Stimulated activated CD8-positive, alpha-beta memory T cell treated with anti-CD3 and anti-CD28 coated beads, Interleukin-12 subunit alpha, Interleukin-12 subunit beta, amount 100 ng/mL, for 4 hours (primary cell): ENCODE measurements at regions not wholly inside any gene's neighbourhood (a gene's known extent, or its start where the extent isn't known, plus 50 kb on each side); places are given as distances from the start of the nearest gene placed in this dataset.

Experiments
- DNase-seq: peaks from one replicate; pipeline ENCODE4 v3.0.0-alpha.2; 2020; ENCODE audit warnings: low read depth

- DNase-seq: no peak
Observed at GRCh38 chr20:52921340-52921739, 50.8 kb upstream of the TSHZ2 start.

DNA sequence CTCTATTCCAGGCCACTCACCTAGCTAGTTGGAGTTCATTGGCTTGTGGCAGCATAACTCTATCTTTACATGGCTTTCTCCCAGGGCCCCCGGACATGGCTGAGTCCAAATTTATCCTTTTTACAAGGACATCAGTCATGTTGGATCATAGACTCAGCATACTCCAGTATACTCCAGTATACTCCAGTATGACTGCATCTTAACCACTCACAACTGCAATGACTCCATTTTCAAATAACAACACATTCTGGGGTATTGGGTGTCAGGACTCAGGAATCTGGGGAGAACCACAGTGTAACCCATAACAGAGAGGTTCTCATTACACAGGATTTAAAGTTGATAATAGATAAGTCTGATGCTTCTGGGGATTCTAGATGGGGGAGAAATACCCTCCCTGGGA lies 53.8 kb upstream of the TSHZ2 start:
- no peak for DNase-seq

DNA sequence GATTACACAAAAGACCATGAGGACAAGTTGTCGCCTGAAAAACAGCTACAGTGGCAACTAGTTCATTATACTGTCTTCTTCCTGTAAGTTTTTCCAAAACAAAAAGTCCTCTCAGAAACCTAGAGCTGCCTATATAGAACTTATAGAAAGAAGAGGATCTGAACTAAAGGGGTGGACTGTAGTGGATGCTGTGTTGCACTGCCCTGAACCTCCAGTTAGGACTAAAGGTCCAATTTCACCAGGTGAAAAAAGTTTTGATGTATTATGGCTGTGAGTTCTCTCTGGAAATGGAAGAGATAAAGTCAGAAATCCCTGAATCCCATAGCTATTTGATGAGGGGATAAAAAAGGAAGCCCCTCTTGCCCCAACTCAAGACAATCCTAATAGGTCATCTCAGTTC lies 56.6 kb upstream of the TSHZ2 start:
- no peak for DNase-seq

DNA sequence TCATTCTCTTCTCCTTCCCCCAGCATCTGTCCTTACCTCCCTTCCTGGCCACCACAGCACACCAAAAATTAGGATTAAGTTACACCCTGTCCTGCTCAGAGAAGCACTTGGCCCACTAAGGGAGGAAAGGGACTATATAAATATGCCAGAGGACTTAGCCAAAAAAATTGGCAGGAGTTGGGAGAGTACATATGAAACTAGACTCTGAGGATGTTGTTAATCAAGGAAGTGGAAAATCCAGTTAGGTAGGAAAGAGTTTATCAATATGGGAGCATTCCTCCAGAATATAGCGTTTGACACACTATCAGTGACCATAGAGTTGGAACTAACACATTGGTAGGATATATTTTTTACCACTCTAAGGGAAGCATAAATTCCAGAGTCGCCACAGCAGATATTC lies 57.3 kb upstream of the TSHZ2 start:
- no peak for DNase-seq

DNA sequence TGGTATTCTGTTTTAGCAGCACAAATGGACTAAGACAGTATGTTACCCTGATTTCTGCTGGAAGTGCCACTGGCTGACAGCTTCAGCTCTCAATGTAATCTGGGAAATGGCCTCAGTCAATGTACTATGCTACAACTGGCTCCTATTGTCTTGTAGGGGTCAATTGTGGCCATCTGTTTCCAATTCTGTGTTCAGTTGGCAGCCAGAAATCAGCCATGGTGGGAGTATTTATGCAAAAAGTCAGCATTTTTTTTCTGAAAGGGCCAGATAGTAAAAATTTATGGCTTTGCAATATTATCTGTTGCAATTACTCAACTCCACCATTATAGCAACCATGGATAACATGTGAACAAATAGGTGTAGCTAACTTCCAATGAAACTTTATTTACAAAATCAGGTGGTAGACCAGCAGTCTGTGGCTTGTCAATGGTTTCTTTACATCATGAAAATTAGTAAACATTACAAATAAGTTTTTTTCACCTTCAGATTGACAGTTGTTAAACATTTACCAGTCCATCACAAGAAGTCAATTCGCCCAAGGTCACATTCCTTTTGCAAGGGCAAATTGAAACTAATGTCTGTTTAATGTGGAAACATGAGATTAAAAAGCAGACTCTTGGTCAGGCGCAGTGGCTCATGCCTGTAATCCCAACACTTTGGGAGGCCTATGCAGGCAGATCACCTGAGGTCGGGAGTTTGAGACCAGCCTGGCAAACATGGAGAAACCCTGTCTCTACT lies 58.3 kb upstream of the TSHZ2 start:
- DNase-seq: no peak

- DNase-seq: no peak
Observed at GRCh38 chr20:52905241-52905994, 66.7 kb upstream of the TSHZ2 start.

DNA sequence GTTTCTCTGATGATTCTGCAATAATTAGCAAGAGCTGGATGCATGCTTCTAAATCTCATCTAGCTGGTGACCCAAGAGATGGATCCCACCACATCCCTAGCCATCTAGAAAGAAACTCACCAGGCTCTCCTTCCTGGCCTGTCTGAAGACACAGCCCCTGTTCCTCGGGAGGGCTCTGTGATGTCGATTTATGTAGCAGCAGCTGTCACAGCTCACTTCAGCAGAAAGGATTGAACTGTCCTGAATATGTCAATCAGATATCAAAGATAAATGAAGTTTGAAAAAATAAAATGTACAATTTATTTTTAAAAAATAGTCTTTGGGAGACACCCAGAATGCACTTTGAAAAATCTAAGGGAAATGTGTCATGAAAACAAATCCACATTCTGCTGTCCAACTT lies 67.3 kb upstream of the TSHZ2 start:
- DNase-seq: no peak

DNA sequence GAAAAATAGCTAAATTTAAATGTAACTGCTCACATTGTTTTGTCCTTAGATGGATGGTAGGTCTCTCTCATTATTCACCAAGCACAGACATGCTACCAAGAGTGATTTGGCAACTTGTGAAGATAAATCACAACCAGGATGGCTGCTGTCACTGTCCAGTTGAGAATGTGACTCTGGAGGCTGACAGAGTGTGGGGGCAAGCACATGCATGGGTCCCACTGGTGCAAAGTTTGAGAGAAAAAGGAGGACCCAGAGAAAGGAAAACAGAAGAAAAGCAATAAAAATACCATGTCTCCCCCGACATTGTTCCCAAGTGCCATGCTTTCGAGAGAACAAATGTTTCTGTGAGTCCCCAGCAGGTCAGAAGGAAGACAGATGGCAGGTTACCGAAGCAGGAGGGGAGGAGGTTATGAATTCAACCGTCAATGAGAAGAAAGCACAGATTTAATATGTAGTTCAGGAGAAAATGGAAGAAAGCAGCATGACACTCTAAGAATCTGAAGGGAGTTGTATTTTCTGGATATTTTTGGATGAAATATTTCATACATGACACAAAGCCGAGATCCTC lies 73.0 kb upstream of the TSHZ2 start:
- no peak for DNase-seq

DNA sequence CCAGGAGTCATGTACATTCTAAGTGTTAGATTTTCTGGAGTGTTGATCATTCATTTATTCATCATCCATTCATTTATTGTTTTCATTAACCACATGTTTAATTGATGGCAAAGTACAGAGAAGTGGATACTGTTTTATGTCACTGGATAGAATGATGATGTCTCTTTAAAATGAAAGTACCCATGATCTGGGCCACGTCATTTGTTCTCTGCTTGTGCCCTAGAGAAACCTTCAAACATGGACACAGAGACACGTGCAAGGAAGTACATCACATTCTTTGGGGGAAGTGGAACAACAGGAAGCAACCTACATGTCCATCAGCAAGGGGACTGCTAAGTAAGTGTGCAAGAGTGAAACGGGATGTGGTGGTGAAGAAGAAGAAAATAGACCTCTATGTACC lies 75.8 kb upstream of the TSHZ2 start:
- DNase-seq: no peak

- DNase-seq: no peak
Observed at GRCh38 chr20:52895701-52896100, 76.5 kb upstream of the TSHZ2 start.

- no peak for DNase-seq
Observed at GRCh38 chr20:52895235-52895634, 76.9 kb upstream of the TSHZ2 start.

DNA sequence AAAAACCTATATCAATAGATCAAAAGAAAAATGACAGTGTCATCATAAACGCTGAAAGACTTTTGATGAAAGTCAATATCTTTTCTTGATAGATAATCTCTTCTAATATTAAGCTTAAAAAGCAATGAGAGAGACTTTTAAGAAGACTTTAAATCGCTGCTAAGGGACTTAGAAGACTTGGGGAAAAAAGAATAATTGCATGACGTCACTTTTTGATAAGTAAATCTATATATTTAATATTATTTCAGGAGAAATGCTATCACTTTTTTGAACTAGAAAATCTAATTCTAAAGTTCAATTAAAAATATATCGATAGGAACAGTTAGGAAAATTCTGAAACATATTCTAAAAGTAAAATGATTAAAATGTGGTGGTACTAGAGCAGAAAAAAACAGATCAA lies 78.7 kb upstream of the TSHZ2 start:
- DNase-seq: no peak

GRCh38 chr20:52892023-52892422 lies 80.1 kb upstream of the TSHZ2 start:
- no peak for DNase-seq

GRCh38 chr20:52890130-52890529 lies 82.0 kb upstream of the TSHZ2 start:
- no peak for DNase-seq

DNA sequence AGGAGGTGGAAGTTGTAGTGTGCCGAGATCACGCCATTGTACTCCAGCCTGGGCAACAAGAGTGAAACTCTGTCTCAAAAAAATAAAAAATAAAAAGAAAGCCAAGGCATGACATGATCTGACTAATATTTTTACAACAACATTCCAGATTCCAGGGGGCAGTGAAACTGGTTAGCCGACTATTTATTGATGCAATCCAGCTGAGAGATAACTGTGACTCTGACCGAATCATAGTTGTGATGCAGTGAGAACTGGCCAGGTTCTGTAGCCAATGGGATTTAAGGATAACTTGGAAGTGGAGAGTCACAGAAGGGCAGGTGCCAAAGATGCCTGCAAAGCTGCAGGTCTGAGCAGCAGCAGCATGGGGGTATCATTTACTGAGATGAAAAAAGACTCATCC lies 82.9 kb upstream of the TSHZ2 start:
- DNase-seq: no peak

DNA sequence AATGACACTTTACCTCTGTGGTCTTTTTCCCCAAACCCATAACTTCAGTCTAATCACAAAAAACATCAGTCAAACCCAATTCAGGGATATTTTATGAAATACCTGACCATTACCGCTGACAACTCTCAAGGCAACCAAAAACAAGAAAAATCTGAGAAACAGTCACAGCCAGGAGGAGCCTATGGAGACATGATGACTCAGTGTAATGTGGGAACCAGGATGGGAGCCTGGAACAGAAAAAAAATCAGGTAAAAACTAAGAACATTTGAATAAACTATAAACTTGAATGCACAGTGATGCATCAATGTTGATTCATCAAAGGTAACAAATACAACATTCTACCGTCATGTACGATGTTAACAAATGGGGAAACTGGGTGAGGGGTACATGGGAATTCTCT lies 84.1 kb upstream of the TSHZ2 start:
- no peak for DNase-seq

GRCh38 chr20:52880997-52881396 lies 91.2 kb upstream of the TSHZ2 start:
- no peak for DNase-seq

- DNase-seq: no peak
Observed at GRCh38 chr20:52880259-52880658, 91.9 kb upstream of the TSHZ2 start.

DNA sequence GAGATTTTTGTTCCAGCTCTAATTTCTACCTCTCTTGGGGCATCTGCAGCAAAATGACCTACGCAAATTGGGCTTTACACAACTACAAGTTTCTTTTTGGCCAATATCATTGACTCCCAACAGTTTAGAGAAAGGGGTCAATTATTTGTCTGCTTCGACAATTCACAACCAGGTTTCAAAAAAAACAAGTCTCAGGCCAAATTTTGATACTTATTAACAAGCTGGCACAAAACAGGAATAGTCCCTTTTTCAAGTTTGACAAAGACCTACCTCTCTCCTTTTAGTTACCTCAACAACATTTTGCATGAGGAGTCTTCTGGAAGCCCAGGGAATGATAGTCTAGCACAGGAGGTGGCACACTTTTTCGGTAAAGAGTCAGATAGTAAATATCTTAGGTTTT lies 97.9 kb upstream of the TSHZ2 start:
- DNase-seq: no peak

DNA sequence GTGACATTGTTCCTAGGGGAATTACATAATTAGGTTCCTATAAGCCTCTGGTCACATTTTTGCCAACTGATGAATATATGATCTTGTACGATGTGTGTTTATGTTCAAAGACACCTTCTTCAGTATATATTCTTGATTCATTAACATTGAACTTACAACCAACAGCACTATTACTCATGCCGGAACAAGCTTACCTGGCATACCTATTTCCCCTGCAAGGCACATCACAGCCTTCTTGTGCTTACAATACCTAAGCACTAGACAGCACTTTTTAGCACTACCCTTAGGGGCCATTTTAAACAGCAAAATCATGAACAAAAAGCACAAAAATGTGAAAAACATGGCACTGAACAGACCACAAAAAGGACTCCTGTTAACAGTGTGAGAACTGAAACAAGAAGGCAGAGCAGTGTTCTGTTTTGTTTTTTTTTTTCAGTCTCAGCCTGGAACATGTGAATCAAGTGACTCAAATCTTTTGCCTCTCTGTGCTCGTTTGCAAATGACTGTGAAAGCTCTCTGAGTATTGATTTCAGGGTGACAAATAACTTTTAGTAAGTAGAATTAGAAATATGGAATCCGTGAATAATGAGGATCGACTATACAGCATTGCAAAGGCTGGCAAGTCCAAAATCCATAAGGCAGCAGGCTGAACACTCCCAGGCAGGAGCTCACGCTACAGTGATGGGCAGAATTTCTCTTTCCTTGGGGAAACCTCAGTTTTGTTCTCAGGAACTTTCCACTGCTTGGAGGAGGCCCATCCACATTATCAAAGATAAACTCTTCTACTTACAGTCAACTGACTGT lies 102.3 kb upstream of the TSHZ2 start:
- DNase-seq: no peak

GRCh38 chr20:52869276-52869675 lies 102.9 kb upstream of the TSHZ2 start:
- DNase-seq: no peak

DNA sequence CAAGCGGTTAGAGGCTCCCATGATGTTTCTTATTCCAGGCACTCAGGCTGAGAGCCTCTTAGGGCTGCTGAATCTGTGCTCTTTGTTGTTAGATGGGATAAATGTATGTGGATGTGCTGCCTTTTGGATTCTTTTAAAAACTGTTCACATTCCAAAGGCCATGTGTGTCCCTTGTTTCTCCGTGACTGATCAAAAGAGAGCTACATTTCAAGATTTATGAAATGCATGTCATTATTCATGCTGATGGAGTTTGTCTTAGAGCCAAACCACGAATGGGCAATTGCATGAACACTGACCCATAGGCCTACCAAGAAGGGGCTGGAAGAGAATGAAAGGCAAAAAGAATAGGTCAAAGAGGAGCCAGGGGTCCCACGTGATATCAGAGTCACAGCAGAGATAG lies 104.9 kb upstream of the TSHZ2 start:
- DNase-seq: no peak
